GM21360 (cell line): ENCODE measurements at regions not wholly inside any gene's neighbourhood (a gene's known extent, or its start where the extent isn't known, plus 50 kb on each side); places are given as distances from the start of the nearest gene placed in this dataset.
"Not testable (repeated sequence)": the region's sequence is repeated elsewhere in the genome, so short reads cannot be mapped to it uniquely, and the experiment has no call there.

Experiments
- ATAC-seq: cut with Tn5 transposase; IDR thresholded peaks from one replicate; pipeline ENCODE4 v1.9.1; 2021; ENCODE audit warnings: mild to moderate bottlenecking, moderate library complexity; ENCODE audit not compliant: unreplicated experiment

GRCh38 chr10:35971397-35971796, 329.3 kb upstream of the FZD8 start:
- no peak for ATAC-seq

- no peak for ATAC-seq
Measured at GRCh38 chr10:35963685-35964084, 321.6 kb upstream of the FZD8 start.

- ATAC-seq, result no peak
Measured at GRCh38 chr10:35961501-35961900, 319.4 kb upstream of the FZD8 start.

DNA sequence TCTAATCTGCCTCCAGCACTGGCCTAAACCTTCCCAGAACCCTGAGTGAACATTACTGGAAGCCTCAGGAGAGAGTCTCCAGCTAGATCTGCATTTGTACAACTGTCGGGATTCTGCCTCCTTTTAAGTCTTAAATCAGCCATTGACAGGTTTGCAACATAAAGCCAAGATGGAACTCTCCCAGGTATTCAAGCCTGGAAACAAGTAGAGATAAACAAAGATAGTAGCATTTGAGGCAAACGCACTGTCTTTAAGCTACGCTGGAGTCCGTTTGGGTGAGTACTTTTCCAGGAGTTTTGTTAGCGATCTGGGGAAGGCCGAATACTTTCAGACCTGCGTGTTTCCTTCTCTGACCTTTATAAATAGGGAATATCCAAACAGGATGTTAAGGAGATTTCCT, 317.2 kb upstream of the FZD8 start:
- no peak for ATAC-seq

DNA sequence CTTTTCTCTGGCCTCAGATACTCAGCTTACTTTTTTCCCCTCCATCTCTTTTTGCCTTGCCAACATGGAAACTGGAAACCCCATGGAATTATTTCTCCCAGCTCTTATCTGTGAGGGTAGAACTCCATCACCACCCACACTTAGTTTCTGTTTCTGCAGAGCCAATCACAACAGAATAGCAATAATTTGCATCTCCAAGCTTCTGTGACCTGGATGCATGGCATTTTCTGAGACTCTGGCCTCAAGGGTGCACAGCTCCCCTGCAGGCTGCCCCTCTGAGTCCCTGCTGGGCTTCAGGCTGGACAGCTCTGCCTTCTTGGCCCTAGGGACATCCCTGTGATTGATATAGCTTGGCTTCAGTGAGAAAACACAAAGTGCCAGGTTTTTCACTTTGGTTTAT, 316.5 kb upstream of the FZD8 start:
- ATAC-seq, result not testable (repeated sequence)

GRCh38 chr10:35950701-35951100, 308.6 kb upstream of the FZD8 start:
- no peak for ATAC-seq

DNA sequence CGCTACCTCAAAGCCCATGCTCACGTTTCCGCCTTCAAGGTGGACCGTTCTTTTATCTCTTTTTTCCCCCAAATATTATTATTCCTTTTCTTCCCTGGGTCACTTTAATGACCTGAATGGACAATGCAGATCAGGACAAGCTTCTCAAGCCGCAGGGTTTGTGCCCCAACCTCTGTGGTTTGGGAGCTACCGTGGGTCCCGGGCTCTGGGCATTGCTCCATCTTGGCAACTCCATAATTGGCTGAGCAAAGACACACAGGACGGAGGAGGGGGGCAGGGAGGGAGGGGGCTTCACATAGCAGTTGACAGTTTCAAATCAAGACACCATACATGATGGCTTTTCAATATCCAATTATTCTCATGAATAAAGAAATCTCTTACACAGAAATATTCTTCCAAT, 308.1 kb upstream of the FZD8 start:
- no peak for ATAC-seq

DNA sequence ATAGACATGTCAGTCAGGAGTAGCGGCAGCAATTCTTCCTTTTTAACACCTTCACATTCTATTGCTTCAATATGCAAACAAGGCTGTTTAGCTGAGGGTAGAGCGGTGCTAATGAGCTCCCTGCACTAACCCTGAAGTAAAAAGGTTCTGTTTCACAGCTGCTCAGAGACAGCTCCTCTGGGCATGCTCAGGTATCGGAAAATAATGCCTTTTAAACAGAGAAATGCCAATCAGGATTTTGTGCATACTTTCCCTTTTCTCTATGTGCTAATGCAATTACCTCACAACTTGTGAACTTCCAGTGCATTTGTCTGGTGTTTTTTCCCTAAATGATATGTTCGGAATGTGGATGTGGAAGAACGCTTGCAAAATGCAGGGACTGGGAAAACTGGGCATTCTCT, 307.7 kb upstream of the FZD8 start:
- ATAC-seq, result no peak

GRCh38 chr10:35946556-35946955, 304.5 kb upstream of the FZD8 start:
- no peak for ATAC-seq

DNA sequence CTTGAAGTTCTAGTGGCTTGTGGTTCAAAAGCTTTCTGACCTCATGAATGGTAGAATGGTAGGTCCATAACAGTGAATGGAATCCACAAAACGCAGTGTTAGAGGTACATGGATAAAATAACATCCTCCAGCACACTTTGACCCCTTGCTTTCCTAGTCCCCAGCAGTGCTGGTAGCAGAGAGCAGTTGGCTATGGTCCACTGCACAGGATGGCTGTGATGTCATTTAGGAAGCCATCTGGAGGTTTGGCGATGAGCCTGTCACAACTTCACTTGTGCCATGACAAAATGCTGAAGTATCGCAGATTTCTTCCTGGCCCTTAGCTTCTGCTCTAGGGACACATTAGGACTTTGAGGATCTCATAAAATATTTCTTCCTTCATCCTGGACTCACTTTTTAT, 300.0 kb upstream of the FZD8 start:
- ATAC-seq, result no peak

DNA sequence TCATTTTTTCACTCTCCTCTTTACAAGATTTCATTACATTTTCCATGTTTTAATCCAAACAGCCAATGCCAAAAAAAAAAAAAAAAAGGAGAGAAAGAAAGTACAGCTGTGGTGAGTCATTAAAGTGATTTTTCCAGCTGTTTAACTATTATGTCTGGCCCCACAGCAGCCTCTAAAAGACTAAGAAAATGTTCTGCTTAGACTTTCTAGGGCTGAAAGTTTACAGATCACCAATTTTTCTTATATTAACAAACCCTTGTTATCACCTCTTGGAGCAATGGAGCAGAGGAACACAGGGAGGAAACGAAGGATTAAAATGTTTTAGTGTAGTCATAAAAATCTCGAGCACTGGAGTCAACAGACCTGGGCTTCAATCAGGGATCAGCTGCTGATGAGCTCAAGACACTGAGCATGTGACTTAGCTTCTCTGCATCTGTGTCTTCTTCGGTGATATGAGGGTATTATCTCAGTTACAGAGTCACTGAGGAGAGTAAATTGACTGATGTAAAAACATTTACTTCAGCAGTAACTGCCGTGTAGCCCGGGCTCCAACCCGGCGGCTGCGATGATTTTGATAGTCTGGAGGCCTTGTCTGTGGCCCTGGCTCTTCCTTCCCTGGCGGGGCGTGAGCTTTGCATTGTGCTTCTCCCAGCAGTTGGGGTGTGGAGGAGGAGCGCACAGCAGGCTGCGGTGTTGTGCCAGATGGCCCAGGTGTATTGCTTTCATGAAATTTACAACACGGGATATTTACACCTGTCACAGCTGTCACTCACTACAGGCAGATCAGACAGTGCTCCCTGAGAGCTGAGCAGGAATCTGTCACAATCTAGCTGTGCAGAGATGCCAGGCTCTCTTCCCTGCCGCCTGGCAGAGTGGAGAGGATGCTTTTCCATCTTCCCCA, 298.3 kb upstream of the FZD8 start:
- ATAC-seq, result no peak

DNA sequence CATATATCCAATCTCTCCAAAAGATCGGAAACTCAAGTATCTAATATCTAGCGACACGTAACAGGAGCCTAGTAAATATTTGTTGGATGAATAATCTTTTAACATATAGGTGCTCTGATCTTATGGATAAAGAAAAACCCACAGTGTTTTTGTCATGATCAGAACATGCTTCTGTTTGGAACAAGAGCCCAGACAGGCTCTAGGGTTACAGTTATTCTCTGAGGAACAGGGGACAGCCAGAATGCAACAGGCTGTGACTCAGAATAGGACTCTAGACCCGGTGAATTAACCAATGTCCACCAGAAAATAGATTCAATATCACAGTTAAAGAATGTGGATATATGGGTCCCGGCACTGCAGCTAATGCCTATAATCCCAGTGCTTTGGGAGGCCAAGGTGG, 296.1 kb upstream of the FZD8 start:
- no peak for ATAC-seq

GRCh38 chr10:35937546-35937945, 295.4 kb upstream of the FZD8 start:
- no peak for ATAC-seq

- no peak for ATAC-seq
Measured at GRCh38 chr10:35934642-35934995, 292.5 kb upstream of the FZD8 start.

DNA sequence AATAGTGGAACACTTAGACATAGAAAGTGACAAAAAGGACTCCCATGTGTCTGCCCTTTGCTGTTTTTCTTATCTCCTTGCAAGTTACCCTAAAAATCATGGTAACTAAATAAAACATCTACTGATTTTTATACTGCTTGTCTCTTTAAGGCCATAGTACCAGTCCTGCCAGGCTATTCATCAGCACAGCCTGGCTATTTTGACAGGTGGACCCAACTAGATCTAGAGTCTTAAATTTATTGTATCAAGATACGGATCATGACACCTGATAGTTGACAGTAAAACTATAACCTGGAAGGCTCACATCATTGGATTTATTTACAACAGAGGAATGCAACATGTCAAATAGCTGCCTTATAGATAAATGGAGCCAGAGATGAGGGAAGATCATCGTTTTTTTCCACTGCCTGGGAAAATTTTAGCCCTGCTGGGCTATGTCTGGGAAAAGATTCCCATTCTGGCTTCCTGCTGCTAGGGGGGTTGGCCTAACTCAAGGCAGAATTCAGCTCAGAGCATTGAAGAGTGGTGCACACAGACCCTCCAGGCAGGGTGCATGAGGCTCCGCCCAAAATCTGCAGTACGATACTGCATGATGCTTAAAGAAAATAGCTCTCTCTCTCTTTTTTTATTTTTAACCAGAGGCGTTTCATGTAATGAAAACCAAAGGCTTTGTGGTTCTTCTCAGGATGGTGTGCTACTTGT, 292.0 kb upstream of the FZD8 start:
- ATAC-seq, result no peak

- ATAC-seq, result no peak
Measured at GRCh38 chr10:35933491-35933890, 291.4 kb upstream of the FZD8 start.

DNA sequence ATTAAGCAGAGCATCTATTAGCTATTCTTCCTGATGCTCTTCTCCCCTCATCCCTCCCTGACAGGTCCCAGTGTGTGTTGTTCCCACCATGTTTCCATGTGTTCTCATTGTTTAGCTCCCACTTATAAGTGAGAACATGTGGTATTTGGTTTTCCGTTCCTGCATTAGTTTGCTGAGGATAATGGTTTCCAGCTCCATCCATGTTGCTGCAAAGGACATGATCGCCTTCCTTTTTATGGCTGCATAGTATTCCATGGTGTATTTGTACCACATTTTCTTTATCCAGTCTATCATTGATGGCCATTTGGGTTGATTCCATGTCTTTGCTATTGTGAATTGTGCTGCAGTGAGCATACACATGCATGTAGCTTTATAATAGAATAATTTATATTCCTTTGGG, 287.9 kb upstream of the FZD8 start:
- ATAC-seq, result not testable (repeated sequence)

- ATAC-seq, result no peak
Measured at GRCh38 chr10:35928748-35929147, 286.7 kb upstream of the FZD8 start.

DNA sequence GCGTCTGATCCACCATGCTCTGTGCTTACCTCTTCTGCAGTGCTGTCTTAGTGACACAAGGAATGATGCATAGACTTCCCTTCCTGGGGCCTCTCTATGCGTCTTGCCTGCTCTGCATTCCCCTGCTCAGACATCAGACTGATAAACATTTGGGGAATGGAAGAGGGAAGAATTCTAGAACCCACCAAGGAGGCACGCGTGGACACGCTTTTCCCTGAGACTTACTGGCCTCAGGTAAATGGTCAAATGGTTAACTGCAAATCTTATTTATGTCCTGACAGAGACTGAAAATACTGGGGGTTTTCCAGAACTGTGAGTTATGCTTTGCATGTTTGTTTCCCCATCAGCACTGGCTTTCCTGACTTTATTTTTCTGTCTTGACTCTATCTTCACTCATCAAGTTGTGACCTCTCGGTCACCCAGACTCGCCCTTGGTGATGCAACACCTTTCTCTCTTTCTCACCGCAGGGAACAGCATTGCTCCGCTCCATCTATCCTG, 285.9 kb upstream of the FZD8 start:
- no peak for ATAC-seq

DNA sequence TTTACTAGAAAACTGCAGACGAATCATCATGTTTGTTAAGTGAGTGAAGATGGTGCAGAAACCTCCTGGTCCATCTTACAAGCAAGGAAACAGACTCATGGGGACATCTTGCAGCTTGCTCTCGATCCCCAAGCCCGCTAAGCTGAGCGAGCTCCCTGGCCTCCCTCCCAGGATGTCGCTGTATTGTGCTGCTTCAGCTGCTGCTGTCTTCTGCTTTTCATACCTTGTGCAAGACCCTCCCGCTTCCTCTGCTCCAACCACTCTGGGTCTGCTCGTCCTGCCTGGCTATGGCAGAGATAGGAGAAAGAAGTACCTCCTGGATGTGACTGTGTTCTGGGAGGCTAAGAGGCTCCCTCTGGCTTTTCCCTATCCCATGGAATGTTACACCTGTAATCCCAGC, 285.2 kb upstream of the FZD8 start:
- ATAC-seq, result no peak

- no peak for ATAC-seq
Measured at GRCh38 chr10:35926846-35927245, 284.8 kb upstream of the FZD8 start.

DNA sequence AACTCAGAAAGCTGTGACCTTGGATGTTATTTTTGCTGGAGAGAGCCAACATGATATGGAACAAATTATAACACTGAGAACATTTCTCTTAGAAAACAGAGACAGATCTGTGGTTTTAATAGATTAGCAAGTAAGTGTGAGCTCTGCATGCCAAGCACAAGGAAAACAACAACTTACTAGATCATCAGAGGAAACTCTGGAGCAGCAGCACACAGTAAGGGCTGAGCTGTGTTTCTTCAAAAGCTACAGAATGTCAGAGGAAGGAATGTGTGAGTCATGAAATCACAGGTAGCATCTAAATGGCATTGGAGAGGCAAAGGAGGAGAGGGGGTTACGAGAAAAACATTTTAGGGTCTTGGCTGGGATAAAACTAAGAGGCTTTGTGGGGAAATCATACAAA, 283.4 kb upstream of the FZD8 start:
- ATAC-seq, result no peak
